ENCODE measurements at regions not wholly inside any gene's neighbourhood (a gene's known extent, or its start where the extent isn't known, plus 50 kb on each side); places are given as distances from the start of the nearest gene placed in this dataset.

- no peaks in the 10 kb centered on the region for H3K36me3 Mint-ChIP-seq (ENCODE audit: unreplicated experiment)
- DNase-seq = no peak
- H3K4me1 Mint-ChIP-seq (ENCODE audit: low read depth, unreplicated experiment) = peaks cover 25% of the 10 kb centered on the region
- H3K9me3 Mint-ChIP-seq (ENCODE audit: unreplicated experiment) = peaks cover 2% of the 10 kb centered on the region
- no peak overlapping the region for H3K4me3 Mint-ChIP-seq (ENCODE audit: unreplicated experiment)
- peaks cover 4% of the 10 kb centered on the region for H3K27me3 Mint-ChIP-seq (ENCODE audit: unreplicated experiment)
- no peak for TF ChIP-seq CTCF (IDR thresholded peaks at IDR 0.05; ENCODE audit: partially characterized antibody, unreplicated experiment)
- H3K27ac Mint-ChIP-seq (ENCODE audit: unreplicated experiment) = no peak overlapping the region
Observed at GRCh38 chr3:103059432-103059831, 624.6 kb downstream of the ZPLD1 start.

- Mint-ChIP-seq H3K9me3 (ENCODE audit: unreplicated experiment) (peaks cover 2% of the 10 kb centered on the region), H3K36me3 (ENCODE audit: unreplicated experiment) (no peaks in the 10 kb centered on the region), H3K27me3 (ENCODE audit: unreplicated experiment) (peaks cover 4% of the 10 kb centered on the region), H3K27ac (ENCODE audit: unreplicated experiment) (no peak overlapping the region), H3K4me1 (ENCODE audit: low read depth, unreplicated experiment) (peaks cover 23% of the 10 kb centered on the region), H3K4me3 (ENCODE audit: unreplicated experiment) (no peak overlapping the region)
- DNase-seq = no peak
- no peak for TF ChIP-seq CTCF (IDR thresholded peaks at IDR 0.05; ENCODE audit: partially characterized antibody, unreplicated experiment)
Observed at GRCh38 chr3:103060242-103060641, 625.4 kb downstream of the ZPLD1 start.

- no peak for TF ChIP-seq CTCF (IDR thresholded peaks at IDR 0.05; ENCODE audit: partially characterized antibody, unreplicated experiment)
- no peaks in the 10 kb centered on the region for H3K27me3 Mint-ChIP-seq (ENCODE audit: unreplicated experiment)
- H3K4me1 Mint-ChIP-seq (ENCODE audit: low read depth, unreplicated experiment) = peaks cover 16% of the 10 kb centered on the region
- no peak overlapping the region for H3K27ac Mint-ChIP-seq (ENCODE audit: unreplicated experiment)
- DNase-seq = no peak
- H3K36me3 Mint-ChIP-seq (ENCODE audit: unreplicated experiment) = no peaks in the 10 kb centered on the region
- H3K9me3 Mint-ChIP-seq (ENCODE audit: unreplicated experiment) = no peaks in the 10 kb centered on the region
- no peak overlapping the region for H3K4me3 Mint-ChIP-seq (ENCODE audit: unreplicated experiment)
Observed at GRCh38 chr3:103067963-103068362, 633.1 kb downstream of the ZPLD1 start.

GRCh38 chr3:103075282-103075681 lies 640.5 kb downstream of the ZPLD1 start:
- no peak for TF ChIP-seq CTCF (IDR thresholded peaks at IDR 0.05; ENCODE audit: partially characterized antibody, unreplicated experiment)
- Mint-ChIP-seq H3K27me3 (ENCODE audit: unreplicated experiment) (no peaks in the 10 kb centered on the region), H3K9me3 (ENCODE audit: unreplicated experiment) (no peaks in the 10 kb centered on the region), H3K4me1 (ENCODE audit: low read depth, unreplicated experiment) (no peaks in the 10 kb centered on the region), H3K36me3 (ENCODE audit: unreplicated experiment) (no peaks in the 10 kb centered on the region), H3K27ac (ENCODE audit: unreplicated experiment) (no peak overlapping the region), H3K4me3 (ENCODE audit: unreplicated experiment) (no peak overlapping the region)
- DNase-seq = no peak

- DNase-seq = no peak
- Mint-ChIP-seq H3K27me3 (ENCODE audit: unreplicated experiment) (no peaks in the 10 kb centered on the region), H3K36me3 (ENCODE audit: unreplicated experiment) (no peaks in the 10 kb centered on the region), H3K9me3 (ENCODE audit: unreplicated experiment) (no peaks in the 10 kb centered on the region), H3K4me3 (ENCODE audit: unreplicated experiment) (no peak overlapping the region), H3K27ac (ENCODE audit: unreplicated experiment) (no peak overlapping the region), H3K4me1 (ENCODE audit: low read depth, unreplicated experiment) (no peaks in the 10 kb centered on the region)
- no peak for TF ChIP-seq CTCF (IDR thresholded peaks at IDR 0.05; ENCODE audit: partially characterized antibody, unreplicated experiment)
Observed at GRCh38 chr3:103077910-103078309, 643.1 kb downstream of the ZPLD1 start.
